ENCODE measurements at regions not wholly inside any gene's neighbourhood (a gene's known extent, or its start where the extent isn't known, plus 50 kb on each side); places are given as distances from the start of the nearest gene placed in this dataset.

DNA sequence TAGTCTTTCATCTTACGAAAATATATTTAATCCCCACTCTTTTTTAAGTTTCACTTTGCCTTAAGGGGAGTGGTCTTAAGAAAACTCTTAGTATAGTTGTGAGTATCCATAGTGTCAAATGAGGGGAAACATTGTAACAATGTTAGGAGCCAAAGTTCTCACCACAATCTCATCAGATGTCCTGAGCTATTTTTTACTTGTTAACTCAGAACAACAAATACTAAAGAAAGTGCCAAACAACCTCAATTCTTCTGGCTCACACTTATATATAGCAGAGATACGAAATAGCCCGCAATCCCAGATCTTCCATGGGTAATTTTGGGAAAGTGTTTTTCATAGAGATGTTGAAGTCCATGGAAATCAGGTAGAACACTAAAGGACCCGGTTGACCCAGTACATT is 194.0 kb upstream of the DMRT1 start:
- TF ChIP-seq ZBTB7A (IDR thresholded peaks at IDR 0.05; ENCODE audit: low read depth) (no peak), NFIC (IDR thresholded peaks at IDR 0.05) (no peak), TAF1 (IDR thresholded peaks at IDR 0.05; ENCODE audit: low read depth) (no peak), YY1 (IDR thresholded peaks at IDR 0.05; ENCODE audit: low read depth) (no peak)

DNA sequence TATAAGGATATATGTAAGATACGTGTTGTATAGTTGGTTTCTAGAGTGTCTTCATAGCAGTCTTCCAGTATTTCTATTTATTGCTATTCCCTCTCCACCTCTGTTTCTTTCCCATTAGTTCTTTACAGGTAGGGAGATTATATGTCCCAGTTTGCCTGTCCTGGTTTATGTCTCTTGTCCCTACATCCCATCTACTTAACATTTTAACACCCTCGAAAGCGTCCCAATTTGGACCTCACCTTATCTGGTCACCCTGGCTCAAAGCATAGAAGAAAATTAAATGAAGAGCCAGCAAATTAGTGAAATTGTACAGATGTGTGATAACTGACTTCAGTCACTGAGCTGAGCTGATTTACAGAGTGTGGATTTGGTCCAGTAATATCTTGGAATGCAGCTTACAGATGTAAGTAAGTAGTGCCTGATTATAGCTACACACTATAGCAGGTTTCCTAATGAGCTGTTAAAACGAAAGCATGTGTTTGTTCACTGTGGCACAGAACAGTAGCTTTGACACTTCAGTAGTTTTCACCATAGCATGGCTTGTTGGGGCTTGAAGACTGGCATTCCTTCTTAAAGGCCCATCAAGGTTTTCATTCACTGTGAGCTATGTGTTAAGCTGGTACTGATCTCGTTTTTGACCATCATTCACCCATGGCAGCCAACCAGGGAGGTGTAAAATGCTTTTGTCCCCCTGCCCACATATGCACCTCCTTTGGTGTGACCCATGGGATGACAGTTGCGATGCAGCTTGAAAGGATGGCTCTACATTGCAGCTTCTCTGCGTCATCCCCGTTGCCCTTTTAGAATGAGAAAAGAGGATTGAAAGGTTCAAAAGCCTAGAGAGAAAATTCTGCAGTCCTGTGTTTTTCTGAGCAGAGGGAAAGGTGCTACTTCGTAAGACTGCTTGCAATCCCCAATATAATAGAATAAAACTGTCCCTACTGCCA is 192.1 kb upstream of the DMRT1 start:
- peak; percentile 58 for TF ChIP-seq MAX (IDR thresholded peaks at IDR 0.05)
- peak; percentile 18; the same call in 1 of the 2 replicates for TF ChIP-seq TCF12 (IDR thresholded peaks at IDR 0.05; ENCODE audit: low read depth)
- TF ChIP-seq NFIC (IDR thresholded peaks at IDR 0.05), result 0 out of 2 replicates have a peak, but pooled peaks have one; percentile 17
- peak; percentile 72 for TF ChIP-seq TEAD4 (IDR thresholded peaks at IDR 0.05)
- no peak for TF ChIP-seq REST (IDR thresholded peaks at IDR 0.05; ENCODE audit: low read depth)
- TF ChIP-seq CREB1 (IDR thresholded peaks at IDR 0.05; ENCODE audit: low read depth), result no peak

DNA sequence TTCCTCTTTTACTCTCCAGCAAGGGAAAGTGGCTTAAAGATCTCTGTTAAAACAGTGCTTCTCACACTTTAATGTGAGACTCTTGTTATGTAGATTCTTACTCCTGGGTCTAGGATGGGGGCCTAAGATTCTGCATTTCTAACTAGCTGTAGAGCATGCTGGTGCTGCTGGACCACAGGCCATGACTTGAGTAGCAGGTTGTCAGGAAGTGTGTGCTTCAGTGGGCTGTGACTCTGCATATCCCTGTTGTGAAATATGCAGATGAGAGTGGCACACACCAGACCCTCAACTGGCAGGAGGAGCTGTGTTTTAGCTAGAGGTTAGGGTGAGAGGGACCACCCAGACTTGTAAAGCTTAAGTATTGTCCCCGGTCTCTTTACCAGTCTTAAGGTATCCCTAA is 191.1 kb upstream of the DMRT1 start:
- TF ChIP-seq TAF1 (IDR thresholded peaks at IDR 0.05; ENCODE audit: low read depth), result no peak
- TF ChIP-seq, protein P1, sequence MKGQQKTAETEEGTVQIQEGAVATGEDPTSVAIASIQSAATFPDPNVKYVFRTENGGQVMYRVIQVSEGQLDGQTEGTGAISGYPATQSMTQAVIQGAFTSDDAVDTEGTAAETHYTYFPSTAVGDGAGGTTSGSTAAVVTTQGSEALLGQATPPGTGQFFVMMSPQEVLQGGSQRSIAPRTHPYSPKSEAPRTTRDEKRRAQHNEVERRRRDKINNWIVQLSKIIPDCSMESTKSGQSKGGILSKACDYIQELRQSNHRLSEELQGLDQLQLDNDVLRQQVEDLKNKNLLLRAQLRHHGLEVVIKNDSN (IDR thresholded peaks at IDR 0.05), result no peak
- no peak for TF ChIP-seq CEBPB (IDR thresholded peaks at IDR 0.05)
- TF ChIP-seq NFIC (IDR thresholded peaks at IDR 0.05), result no peak
- TF ChIP-seq FOXM1 (IDR thresholded peaks at IDR 0.05; ENCODE audit: borderline replicate concordance, low read depth), result no peak
- TF ChIP-seq TEAD4 (IDR thresholded peaks at IDR 0.05), result no peak
- TF ChIP-seq MAX (IDR thresholded peaks at IDR 0.05), result no peak
- TF ChIP-seq EP300 (IDR thresholded peaks at IDR 0.05; ENCODE audit: borderline replicate concordance), result no peak
- TF ChIP-seq ZBTB7A (IDR thresholded peaks at IDR 0.05; ENCODE audit: low read depth), result no peak
- no peak for TF ChIP-seq REST (IDR thresholded peaks at IDR 0.05; ENCODE audit: low read depth)
- no peak for TF ChIP-seq CREB1 (IDR thresholded peaks at IDR 0.05; ENCODE audit: low read depth)
- TF ChIP-seq EGR1 (IDR thresholded peaks at IDR 0.05), result no peak
- no peak for TF ChIP-seq YY1 (IDR thresholded peaks at IDR 0.05; ENCODE audit: low read depth)
- no peak for TF ChIP-seq RAD21 (IDR thresholded peaks at IDR 0.05; ENCODE audit: low read depth)
- TF ChIP-seq TCF12 (IDR thresholded peaks at IDR 0.05; ENCODE audit: low read depth), result no peak

GRCh38 chr9:651371-651770 is 190.1 kb upstream of the DMRT1 start:
- no peak for TF ChIP-seq YY1 (IDR thresholded peaks at IDR 0.05; ENCODE audit: low read depth)
- no peak for TF ChIP-seq REST (IDR thresholded peaks at IDR 0.05; ENCODE audit: low read depth)
- TF ChIP-seq NFIC (IDR thresholded peaks at IDR 0.05), result no peak

DNA sequence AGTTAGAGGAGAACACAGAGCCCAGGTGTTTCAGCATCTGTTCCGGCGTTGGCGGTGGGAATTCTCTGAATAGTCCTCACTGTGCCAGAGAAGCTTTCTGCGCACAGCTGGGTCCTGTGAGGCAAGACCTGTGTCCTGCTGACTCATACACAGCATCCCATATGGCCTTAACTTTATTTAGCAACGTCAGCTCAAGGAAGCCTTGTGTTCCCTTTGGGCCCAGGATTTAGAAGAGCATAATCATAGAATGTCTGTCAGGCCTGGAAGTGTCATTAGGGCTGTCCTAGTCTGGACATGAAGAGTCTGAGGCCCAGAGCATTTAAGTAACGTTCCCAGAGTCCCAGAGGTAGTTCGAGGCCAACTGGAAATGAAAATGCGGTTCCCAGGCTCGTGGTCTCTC is 188.6 kb upstream of the DMRT1 start:
- no peak for TF ChIP-seq ZBTB7A (IDR thresholded peaks at IDR 0.05; ENCODE audit: low read depth)
- TF ChIP-seq YY1 (IDR thresholded peaks at IDR 0.05; ENCODE audit: low read depth), result no peak
- TF ChIP-seq, protein P1 (IDR thresholded peaks at IDR 0.05), result no peak
- no peak for TF ChIP-seq TAF1 (IDR thresholded peaks at IDR 0.05; ENCODE audit: low read depth)
- TF ChIP-seq MAX (IDR thresholded peaks at IDR 0.05), result no peak
- no peak for TF ChIP-seq RAD21 (IDR thresholded peaks at IDR 0.05; ENCODE audit: low read depth)
- TF ChIP-seq NFIC (IDR thresholded peaks at IDR 0.05), result no peak
- TF ChIP-seq REST (IDR thresholded peaks at IDR 0.05; ENCODE audit: low read depth), result no peak
- no peak for TF ChIP-seq CEBPB (IDR thresholded peaks at IDR 0.05)
- TF ChIP-seq EGR1 (IDR thresholded peaks at IDR 0.05), result no peak
- TF ChIP-seq CREB1 (IDR thresholded peaks at IDR 0.05; ENCODE audit: low read depth), result no peak
- no peak for TF ChIP-seq FOXM1 (IDR thresholded peaks at IDR 0.05; ENCODE audit: borderline replicate concordance, low read depth)
- no peak for TF ChIP-seq EP300 (IDR thresholded peaks at IDR 0.05; ENCODE audit: borderline replicate concordance)
- no peak for TF ChIP-seq TCF12 (IDR thresholded peaks at IDR 0.05; ENCODE audit: low read depth)
- no peak for TF ChIP-seq TEAD4 (IDR thresholded peaks at IDR 0.05)
